Activated T-helper 1 cell treated with Interleukin-2 at 50 U/mL for 16 hours (primary cell): ENCODE measurements at regions not wholly inside any gene's neighbourhood (a gene's known extent, or its start where the extent isn't known, plus 50 kb on each side); places are given as distances from the start of the nearest gene placed in this dataset.

ENCODE experiments used
- DNase-seq: peaks from one replicate; pipeline ENCODE4 v3.0.0-alpha.2; 2020; ENCODE audit warnings: low read depth

DNA sequence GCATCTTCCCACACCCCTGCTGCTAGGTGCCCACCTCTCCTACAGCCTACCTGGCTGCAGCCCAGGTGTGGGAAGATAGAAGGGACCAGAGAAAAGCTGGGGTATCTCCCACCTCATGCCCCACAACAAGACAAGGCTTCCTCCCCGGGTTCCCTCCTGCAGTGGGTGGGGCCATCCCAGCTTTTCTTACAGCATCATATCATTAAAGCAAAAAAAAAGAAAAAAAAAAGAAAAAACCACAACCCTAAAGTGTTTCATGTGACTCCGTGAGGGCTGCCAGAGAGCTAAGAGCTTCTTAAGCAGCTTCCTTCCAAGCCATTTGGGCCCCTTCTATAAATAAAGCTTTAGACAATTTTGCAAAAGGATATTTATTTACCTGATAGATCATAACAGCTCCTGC is 455.4 kb upstream of the TSHZ3 start:
- DNase-seq: no peak

DNA sequence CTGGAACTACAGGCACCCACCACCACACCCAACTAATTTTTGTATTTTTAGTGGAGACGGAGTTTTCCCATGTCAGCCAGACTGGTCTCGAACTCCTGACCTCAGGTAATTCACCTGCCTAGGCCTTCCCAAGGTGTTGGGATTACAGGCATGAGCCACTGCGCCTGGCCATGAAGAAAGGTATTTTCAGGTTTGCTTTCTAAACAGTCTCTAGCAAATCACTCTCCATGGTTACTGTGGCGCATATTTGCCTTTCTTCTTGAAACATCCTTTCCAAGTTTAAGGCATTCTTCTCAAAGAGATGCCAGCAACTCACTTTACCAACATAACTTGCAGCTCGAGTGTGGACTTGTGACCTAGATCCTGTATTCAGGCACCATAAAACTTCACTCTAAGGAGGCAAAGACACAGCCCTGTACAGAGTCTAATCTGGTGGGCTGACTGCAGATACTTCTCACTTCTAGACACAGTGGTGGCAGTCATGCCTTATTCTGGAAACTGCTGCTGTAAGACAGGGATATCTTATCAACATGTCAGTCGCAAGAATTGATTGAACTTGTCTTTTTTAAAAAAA is 461.4 kb upstream of the TSHZ3 start:
- no peak for DNase-seq

DNA sequence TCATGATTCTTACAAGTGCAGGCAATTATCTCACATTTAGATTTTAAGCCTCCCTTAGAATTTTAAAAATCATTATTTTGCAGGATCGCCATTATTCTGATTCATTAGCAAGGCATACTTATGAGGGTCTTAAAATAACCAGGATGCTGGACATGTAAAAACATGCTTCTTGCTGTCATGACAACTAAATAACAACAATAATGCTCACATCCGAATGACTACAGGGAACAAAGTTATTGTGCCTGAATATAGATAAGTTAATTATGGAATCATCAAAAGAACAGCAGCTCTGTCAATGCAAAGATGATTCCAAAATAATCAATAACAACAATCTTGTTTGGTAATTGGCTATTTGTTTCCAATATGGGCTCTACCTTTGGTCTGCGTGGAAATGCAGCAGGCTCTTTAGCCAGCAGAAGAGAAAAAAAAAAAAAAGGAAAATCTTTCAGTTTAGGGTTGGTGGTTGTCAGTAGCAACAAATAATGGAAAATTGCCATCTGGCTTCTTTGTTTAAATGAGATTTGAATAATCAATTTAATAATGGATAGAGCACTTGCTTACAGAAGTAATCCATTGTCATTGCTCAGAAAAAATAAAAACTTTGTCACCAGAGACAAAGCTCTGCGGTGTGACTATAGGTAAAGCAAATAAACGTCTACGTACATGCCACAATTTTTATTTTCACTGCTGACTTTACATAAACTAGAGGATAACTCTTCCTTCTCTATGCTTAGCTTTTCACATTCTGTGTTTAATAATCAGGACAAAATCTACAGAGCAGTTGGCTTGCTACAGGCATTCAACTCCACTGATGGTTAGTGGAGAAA is 468.9 kb upstream of the TSHZ3 start:
- DNase-seq: no peak

DNA sequence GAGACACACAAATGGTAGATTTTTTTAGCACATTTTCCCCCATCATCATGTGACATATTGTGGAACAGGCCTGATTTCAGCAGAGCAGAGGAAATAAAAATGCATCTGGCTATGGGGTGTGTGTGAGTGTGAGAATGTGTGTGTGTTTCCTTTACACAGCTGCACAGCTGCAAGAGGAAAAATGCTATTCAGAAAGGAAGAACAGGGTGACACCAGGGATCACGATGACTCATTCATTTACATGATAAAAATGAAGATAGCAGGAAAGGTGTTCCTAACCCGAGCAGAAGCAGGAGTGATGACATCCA is 469.5 kb upstream of the TSHZ3 start:
- no peak for DNase-seq

DNA sequence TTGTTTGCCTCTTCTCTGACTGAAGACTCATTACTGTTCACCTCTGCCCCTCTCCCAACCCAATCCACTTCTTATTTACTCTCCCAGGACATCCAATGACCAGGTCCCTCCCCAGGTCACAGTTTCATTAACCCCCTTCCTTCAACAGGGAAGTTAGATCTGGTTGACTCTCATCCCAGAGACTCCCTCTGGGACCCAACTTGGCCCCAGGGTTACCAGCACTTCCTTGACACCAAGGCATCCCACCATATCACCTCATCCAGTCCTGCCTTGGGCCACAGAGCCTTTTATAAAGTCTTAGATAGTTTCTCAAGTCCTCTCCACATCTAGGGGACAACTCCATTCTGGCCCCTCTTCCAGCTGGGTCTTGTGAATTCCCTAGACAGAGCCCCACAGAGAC is 470.6 kb upstream of the TSHZ3 start:
- no peak for DNase-seq

DNA sequence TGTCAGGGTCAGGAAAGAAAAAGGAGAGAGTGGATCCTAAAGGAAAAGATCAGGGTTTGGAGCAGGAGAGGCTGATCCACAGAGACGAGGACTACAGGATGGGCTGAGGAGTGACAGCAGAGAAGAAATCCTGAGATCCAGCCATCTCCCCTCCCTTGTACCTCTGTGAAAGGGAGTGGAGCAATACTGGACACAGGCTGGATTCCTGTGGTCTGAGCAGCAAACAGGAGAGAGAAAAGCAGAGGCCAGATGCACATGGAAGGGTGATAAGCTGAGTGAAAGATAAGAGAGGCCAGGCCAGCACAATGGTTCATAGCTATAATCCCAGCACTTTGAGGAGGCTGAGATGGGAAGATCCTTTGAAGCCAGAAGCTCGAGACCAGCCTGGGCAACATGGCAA is 472.1 kb upstream of the TSHZ3 start:
- DNase-seq: no peak

DNA sequence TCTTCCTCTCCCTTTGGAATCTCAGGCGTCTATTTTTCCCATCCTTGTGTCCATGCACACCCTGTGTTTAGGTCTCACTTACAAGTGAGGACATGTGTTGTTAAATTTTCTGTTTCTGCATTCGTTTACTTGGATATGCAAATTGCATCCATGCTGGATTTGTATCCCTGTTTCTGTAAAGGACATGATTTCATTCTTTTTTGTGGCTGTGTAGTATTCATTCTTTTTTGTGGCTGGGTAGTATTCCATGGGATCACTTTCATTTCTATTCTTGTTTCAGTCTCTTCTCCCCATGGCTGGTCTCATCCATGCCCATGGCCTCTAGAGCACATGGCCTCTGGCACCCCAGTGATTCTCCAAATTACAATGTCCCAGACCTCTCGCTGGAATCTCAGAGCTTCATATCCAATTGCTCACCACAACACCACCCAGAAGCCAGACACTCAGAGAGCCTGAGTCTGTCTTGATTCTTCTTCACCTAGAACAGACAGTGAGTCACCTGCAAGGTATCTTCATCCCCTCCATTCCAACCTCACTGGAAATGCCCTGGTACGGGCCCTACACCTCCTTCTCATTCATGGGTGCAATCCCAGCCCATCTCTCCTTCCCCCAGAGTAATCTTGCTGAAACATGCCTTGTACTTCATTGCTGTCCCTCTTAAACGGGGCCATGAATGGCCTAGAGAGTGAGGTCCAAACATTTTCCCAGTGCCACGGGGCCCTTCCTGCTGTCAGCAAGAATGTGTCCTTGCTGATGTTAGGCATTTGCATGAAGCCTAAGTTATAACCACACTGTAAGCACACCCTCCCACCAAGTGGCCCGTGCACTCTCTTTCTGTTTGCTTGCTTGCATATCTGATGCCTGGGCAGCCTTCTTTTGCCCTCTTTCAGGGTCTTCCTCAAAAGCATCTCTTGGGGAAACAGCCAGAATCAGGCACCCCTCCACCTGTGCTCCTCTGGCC is 476.2 kb upstream of the TSHZ3 start:
- DNase-seq: no peak

DNA sequence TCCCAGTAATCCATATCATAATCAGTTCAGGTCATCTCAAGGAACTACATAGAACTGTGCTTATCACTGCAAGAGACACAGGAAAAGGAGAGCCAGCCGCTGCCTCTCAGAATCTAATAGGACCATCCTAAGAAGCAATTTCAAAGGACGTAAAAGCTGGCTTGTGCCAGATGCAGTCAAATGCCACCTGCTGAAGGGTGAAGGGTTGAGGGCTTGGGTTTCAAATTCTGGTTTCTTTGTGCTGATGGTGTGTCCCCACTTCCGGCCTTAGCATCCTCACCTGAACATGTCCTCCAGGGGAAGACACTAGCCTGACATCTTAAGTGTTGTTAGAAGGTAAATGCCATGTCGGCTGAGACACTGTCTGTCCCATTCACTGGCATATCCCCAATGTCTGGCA is 477.1 kb upstream of the TSHZ3 start:
- no peak for DNase-seq

DNA sequence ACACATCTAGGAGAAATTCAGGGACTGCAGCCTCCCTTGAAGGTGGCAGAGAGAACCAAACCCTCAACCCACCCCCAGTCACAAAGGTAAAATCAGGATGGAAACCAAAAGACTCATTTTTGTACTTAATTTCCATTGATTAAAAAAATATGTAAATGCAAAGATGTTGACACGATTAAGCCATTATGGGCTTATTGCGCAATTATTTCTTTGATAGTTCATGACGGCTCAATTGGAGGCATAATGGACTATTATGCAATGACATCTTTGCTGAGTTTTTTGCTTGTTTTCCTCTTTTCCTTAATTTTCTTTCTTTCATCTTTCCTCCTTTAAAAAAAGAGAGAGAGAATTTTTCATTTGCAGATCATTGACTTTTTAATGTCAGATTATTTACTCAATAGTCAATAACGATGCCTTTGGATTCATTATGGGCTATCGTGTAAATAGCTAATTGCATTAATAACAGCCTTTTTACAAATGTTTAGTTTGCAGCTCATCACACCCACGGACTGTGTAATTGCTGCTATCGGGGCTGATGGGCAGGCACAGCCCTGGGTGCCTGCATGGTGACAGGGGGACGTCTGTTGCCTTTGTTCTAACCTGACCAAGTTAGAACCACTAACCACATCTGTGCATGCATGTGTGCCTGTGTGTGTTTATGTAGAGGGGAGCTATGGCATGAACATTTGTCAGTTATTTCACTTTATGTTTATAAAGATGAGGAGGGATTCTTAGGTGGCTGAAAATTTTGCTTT is 482.4 kb upstream of the TSHZ3 start:
- no peak for DNase-seq

DNA sequence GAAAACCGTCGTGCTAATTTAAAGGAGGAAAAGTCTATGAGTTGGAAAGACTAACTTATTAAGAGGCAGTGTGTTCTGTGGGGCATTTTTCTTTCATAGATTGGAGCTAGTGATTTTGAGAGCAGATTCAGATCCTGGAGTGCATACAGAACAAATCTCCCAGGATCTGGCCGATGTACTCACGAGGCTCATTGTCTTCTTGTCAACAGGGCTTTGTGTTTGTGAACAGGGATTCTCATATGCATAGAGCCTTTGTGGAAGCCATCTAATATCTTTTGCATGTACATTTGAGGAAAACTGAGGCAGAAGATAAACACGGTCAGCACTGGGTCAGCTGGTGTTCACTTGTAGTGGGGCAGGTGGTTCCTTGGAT is 482.9 kb upstream of the TSHZ3 start:
- no peak for DNase-seq

DNA sequence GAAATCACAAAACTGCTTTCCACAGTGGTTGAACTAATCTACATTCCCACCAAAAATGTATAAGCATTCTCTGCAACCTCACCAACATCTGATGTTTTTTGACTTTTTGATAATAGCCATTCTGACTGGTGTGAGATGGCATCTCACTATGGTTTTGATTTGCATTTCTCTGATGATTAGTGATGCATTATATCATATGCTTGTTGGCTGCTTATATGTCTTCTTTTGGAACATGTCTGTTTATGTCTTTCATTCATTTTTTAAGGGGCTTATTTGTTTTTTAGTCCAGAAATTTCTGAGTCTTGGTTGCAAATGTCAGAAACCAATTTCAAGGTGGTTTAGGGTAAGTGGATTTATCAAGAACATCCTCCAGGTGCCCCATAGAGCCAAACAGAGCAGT is 484.8 kb upstream of the TSHZ3 start:
- no peak for DNase-seq

DNA sequence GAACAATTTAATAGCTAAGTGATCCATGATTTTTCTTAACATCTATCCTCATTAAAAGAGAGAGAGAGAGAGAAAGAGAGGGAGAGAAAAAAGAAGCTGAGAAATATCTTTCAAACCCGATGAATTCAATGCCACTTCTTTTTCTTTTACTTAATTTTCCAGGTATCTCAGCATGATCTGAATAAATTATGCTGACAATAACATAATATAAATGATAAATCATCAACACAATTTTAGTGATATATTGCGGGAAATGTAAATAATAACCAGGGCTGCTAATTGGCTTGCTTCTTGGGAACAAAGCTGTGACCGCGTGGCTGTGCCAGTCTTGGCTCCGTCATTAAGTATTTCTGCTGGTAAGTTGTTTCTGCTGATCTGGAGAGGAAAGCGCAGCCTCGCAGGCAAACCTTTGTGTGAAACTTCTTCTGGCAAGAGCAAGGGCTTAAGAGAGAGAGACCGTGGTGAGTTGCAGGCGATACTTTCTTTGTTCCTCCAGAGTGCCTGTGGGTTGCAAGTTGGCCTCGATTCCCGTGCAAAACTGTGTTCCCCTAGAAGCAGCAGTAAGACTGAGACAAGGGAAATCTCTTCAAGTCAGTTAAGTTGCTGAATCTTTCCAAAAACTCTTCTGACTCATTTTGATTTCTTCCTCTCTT is 489.1 kb upstream of the TSHZ3 start:
- no peak for DNase-seq

DNA sequence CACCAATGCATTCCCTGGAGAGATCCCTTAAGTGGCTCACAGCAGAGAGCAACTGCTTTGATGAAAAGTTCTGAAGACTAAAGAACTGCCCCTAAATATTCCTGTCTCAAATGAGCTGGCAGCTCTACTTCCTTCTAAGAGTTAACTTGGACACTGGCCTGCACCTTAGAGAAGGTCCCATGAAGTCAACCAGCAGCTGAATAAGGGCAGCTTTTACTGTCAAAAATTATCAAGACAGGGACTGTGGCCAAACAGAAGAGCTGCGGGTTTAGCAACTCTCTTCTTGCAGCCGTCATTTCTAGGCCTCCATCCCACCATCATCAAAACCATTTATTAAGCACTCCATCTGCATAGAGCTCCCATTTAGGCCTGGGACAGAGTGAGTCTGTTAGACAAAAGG is 491.1 kb upstream of the TSHZ3 start:
- DNase-seq: no peak

DNA sequence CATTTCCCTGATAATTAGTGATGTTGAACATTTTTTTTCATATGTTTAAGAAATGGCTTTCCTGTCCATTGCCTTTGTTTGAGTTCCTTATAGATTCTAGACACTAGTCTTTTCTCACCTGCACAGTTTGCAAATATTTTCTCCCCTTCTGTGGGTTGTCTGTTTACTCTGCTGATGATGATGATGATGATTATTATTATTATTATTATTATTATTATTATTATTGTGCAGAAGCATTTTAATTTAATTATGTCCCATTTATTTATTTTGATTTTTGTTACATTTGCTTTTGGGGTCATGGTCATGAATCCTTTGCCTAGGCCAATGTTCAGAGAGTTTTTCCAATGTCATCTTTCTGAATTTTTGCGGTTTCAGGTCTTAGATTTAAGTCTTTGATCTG is 492.5 kb upstream of the TSHZ3 start:
- no peak for DNase-seq

DNA sequence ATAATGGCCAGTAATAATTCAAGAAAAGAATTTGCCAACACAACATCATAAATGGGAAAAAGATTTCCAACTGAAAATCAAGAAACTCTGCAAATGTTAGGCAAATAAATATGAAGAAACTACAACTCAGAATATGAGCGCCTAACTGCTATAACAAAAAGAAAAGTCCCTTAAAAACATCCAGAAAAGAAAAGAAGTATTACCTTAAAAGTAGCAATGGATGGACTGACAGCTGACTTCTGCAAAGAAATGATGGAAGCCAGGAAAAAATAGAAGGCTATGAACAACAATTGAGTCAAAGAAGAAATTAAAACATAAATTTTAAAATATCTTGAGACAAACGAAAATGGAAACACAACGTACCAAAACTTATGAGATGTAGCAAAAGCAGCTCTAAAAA is 482.3 kb upstream of the ZNF507 start:
- no peak for DNase-seq

DNA sequence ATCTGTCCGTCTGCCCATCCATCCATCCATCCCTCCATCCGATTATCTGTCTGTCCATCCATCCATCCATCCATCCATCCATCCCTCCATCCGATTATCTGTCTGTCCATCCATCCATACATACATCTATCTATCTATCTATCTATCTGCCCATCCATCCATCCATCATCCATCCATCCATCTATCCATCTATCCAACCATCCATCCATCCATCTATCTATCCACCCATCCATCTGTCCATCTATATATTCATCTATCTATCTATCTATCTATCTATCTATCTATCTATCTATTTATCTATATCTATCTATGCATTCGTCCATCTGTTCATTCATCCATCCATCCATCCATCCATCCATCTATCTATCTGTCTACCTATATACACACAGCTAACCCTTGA is 471.1 kb upstream of the ZNF507 start:
- no peak for DNase-seq

DNA sequence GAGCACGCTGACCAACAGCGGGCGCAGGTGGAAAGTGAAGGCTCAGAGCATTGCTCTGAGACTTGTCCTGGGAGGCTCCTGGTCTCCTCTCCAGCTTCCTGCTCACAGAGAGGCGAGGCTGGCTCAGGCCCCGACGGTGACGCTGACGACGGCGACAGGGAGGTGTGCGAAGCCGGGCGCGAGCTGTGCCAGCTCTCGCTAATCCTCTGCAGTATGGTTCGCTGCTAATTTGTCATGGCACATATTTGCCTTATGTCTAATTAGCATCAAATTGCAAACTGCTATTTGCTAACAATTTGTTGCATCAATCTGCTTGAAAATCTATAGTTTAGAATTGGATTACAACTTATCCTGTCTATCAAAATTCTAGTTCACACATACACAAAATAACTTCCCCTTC is 469.8 kb upstream of the ZNF507 start:
- DNase-seq: no peak

DNA sequence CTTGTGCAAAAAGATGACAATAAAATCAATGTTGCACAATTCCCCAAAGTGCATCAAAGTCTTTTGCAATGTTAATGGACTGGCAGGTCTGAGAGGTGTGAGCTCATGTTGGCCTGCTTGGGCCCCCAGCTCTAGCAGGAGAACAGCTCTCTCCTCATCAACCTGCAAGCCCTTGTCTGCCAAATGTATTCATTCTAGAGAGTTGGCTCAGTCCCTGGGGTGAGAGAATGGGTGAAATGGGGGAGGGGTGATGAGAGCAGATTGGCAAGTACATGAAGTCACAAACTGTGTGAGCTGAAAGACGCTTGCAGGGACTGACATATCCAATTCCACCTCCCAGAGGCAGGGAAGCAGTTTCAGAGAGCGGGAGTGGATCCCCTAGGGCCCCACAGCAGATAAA is 465.1 kb upstream of the ZNF507 start:
- no peak for DNase-seq

DNA sequence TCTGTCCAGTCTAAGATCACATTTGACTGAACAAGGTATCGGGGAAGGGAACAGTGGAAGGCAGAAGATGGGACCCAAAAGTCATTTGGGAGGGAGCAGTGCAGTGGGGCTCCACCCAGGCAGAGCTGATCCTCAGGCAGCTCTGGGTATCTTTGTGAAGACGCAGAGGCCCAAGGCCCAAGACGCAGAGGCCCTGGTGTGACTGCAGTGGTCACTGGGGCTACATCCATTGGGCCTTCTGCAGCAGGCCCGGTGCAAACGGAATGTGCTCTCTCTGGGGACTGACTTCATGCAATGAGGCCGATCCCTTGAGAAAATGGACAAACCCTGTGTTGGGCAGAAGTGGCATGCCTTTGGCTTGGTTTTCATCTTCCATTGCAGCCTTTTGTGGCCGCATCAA is 463.4 kb upstream of the ZNF507 start:
- DNase-seq: no peak

DNA sequence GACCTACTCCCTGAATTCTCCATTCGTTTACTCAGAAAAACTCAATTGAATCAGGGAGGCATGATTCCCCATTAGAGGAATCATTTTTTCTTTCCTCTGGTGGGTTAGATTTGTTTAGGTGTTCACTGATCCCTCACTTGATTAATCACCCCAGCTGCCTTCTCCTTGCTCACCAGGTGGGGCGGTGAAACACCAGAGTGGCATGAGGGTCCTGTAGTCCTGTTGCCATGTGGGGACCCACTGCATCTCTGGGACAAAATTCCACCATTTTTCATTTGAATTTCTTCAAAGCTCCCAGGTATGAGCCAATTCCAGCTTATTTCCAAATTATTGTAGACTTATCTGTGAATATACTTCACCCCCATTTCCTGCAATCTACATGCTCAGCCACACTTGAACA is 462.7 kb upstream of the ZNF507 start:
- DNase-seq: no peak

DNA sequence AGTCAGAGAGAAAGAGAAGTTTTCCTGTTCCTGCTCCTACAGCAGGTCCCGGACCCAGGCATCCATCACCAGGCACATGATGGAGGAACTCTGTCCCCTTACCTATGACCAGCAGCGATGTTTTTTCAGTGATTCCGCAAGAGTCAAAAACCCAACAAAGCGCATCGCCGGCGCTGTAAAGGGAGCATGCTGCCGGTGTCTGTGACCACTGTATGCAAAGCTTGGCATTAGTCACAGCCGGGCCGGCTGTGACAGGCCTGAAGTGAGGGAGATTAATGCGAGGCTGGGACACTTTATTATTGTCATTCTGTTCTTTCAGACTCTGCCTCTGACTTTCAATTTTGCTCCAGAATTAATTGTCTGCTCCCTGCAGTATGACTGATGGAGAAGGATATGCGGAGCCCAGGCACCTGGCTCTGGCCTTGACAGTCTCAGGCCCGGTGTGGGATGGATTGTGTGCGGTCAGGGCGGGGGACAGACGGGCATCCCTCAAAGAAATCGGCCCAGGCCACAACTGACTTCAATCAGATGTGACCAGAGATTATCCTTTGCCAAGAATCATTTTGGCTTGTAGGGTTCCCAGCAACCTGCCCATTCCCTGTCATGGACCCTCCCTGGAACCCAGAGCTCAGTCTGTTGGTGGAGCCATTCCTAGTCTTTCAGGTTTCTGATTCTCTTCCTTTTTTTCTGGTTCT is 462.0 kb upstream of the ZNF507 start:
- no peak for DNase-seq
